ENCODE measurements at regions not wholly inside any gene's neighbourhood (a gene's known extent, or its start where the extent isn't known, plus 50 kb on each side); places are given as distances from the start of the nearest gene placed in this dataset.

DNA sequence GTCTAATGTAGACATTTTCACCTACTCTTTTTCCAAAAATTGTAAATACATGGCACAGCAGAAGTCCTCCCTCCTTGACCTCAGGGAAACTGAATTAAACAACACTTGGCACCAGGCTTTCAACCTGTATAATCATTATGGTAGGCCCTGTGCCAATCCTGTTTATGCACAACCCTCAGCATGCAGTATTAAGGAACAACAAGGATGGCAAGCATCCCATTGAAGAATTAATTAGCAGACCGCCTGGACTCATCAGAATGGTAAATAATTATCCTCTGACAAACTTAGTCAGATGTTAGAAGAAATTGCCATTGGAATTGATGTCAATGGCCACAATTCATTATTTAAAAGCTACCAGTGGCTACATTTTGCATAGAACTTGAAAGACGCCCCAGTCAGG lies 66.3 kb upstream of the GALNT5 start:
- TF ChIP-seq CTCF (IDR thresholded peaks at IDR 0.05) (no peak), EZH2 (IDR thresholded peaks at IDR 0.05; ENCODE audit: borderline replicate concordance, insufficient read depth, low read depth, low read length, poor library complexity, severe bottlenecking) (no peak)

Measured in B cell (primary cell).